HG03135 (cell line): ENCODE measurements at regions not wholly inside any gene's neighbourhood (a gene's known extent, or its start where the extent isn't known, plus 50 kb on each side); places are given as distances from the start of the nearest gene placed in this dataset.

Experiments
- ATAC-seq: cut with Tn5 transposase; IDR thresholded peaks from one replicate; pipeline ENCODE4 v1.9.1; 2021; ENCODE audit warnings: mild to moderate bottlenecking, moderate library complexity; ENCODE audit not compliant: unreplicated experiment

- ATAC-seq = no peak
Observed at GRCh38 chrX:4741024-4741423, 1027.6 kb upstream of the PRKX start.

- ATAC-seq = no peak
Observed at GRCh38 chrX:4735299-4735698, 1021.9 kb upstream of the PRKX start.

- ATAC-seq = no peak
Observed at GRCh38 chrX:4710618-4711433, 997.4 kb upstream of the PRKX start.

- ATAC-seq = no peak
Observed at GRCh38 chrX:4708970-4709760, 995.7 kb upstream of the PRKX start.

GRCh38 chrX:4706961-4707360 is 993.5 kb upstream of the PRKX start:
- ATAC-seq = no peak

GRCh38 chrX:4690521-4690920 is 977.1 kb upstream of the PRKX start:
- no peak for ATAC-seq

GRCh38 chrX:4682636-4683035 is 969.2 kb upstream of the PRKX start:
- ATAC-seq = no peak

GRCh38 chrX:4675686-4676300 is 962.3 kb upstream of the PRKX start:
- ATAC-seq = no peak

- no peak for ATAC-seq
Observed at GRCh38 chrX:4674028-4674782, 960.8 kb upstream of the PRKX start.

- ATAC-seq = no peak
Observed at GRCh38 chrX:4671344-4671743, 957.9 kb upstream of the PRKX start.

GRCh38 chrX:4670606-4671005 is 957.2 kb upstream of the PRKX start:
- ATAC-seq = no peak

GRCh38 chrX:4668802-4669536 is 955.5 kb upstream of the PRKX start:
- no peak for ATAC-seq

GRCh38 chrX:4663085-4663484 is 949.6 kb upstream of the PRKX start:
- no peak for ATAC-seq

GRCh38 chrX:4661771-4662170 is 948.3 kb upstream of the PRKX start:
- no peak for ATAC-seq

GRCh38 chrX:4656419-4656818 is 943.0 kb upstream of the PRKX start:
- ATAC-seq = no peak

GRCh38 chrX:4655743-4656142 is 942.3 kb upstream of the PRKX start:
- ATAC-seq = no peak

GRCh38 chrX:4642114-4642513 is 928.7 kb upstream of the PRKX start:
- ATAC-seq = no peak

- no peak for ATAC-seq
Observed at GRCh38 chrX:4638036-4638435, 924.6 kb upstream of the PRKX start.

GRCh38 chrX:4627414-4627813 is 914.0 kb upstream of the PRKX start:
- ATAC-seq = no peak

GRCh38 chrX:4622486-4623167 is 909.2 kb upstream of the PRKX start:
- no peak for ATAC-seq
